HEK293 (cell line): ENCODE measurements at regions not wholly inside any gene's neighbourhood (a gene's known extent, or its start where the extent isn't known, plus 50 kb on each side); places are given as distances from the start of the nearest gene placed in this dataset.

Experiments used
- CTCF ChIA-PET: fragments of 350-600 bp; formaldehyde crosslinking; extraction: SDS; loops from one replicate; lab custom pipeline; 2021; ENCODE audit warnings: antibody characterized with exemption; lab: Yijun Ruan, JAX
- POLR2A ChIA-PET: fragments of 300-600 bp; formaldehyde crosslinking; extraction: SDS; loops from one replicate; lab custom pipeline; 2020; ENCODE audit warnings: antibody characterized with exemption, inconsistent platforms; lab: Yijun Ruan, JAX
- H3K27ac ChIP-seq: fragments of 200-500 bp; sonication (Bioruptor generic); 2 replicates; pipeline ENCODE4 v1.5.1; 2014; ENCODE audit warnings: low read depth, low read length, control low read depth, inconsistent platforms; ENCODE audit errors: extremely low read depth
- H3K36me3 ChIP-seq, 2 experiments: fragments of 200-500 bp in 1 of 2; sonication (Bioruptor generic) in 1 of 2; 1 replicate in 1 of 2; 2 replicates in 1 of 2; pipeline ENCODE4 v1.5.1; 2014 to 2017; ENCODE audit warnings: inconsistent platforms in 2 of 2, low read length in 2 of 2; ENCODE audit not compliant: control insufficient read depth in 2 of 2, insufficient read depth in 1 of 2
- H3K4me1 ChIP-seq: fragments of 200-500 bp; sonication (Bioruptor generic); 2 replicates; pipeline ENCODE4 v1.5.1; 2014; ENCODE audit warnings: mild to moderate bottlenecking, low read length, inconsistent platforms; ENCODE audit not compliant: control insufficient read depth, insufficient read depth
- H3K4me3 ChIP-seq: 2 replicates; pipeline ENCODE4 v1.5.1; 2011; ENCODE audit warnings: low read depth, mild to moderate bottlenecking, control low read depth, low read length, moderate library complexity
- H3K9me3 ChIP-seq: fragments of 200-500 bp; sonication (Bioruptor generic); 2 replicates; pipeline ENCODE4 v1.5.1; 2014; ENCODE audit warnings: low read depth, low read length, inconsistent platforms; ENCODE audit not compliant: control insufficient read depth, insufficient read depth
- GLIS1 ChIP-seq: fragments of 450-650 bp; formaldehyde crosslinking; IDR thresholded peaks from 2 replicates; pipeline ENCODE4 v1.5.1; 2016; ENCODE audit warnings: missing biosample characterization, missing genetic modification characterization
- KLF1 ChIP-seq: fragments of 450-650 bp; formaldehyde crosslinking; IDR thresholded peaks from 2 replicates; pipeline ENCODE4 v1.5.1; 2016; ENCODE audit warnings: missing biosample characterization, missing genetic modification characterization
- OSR2 ChIP-seq: fragments of 450-650 bp; formaldehyde crosslinking; IDR thresholded peaks from 2 replicates; pipeline ENCODE4 v1.5.1; 2016; ENCODE audit warnings: missing biosample characterization, missing genetic modification characterization
- PRDM4 ChIP-seq: fragments of 450-650 bp; formaldehyde crosslinking; IDR thresholded peaks from 2 replicates; pipeline ENCODE4 v1.5.1; 2017; ENCODE audit warnings: missing biosample characterization, missing genetic modification characterization
- PRDM6 ChIP-seq: fragments of 450-650 bp; formaldehyde crosslinking; IDR thresholded peaks from 2 replicates; pipeline ENCODE4 v1.5.1; 2017; ENCODE audit warnings: missing biosample characterization, missing genetic modification characterization
- SP7 ChIP-seq: fragments of 450-650 bp; formaldehyde crosslinking; IDR thresholded peaks from 2 replicates; pipeline ENCODE4 v1.5.1; 2016; ENCODE audit warnings: missing biosample characterization, missing genetic modification characterization
- TRIM28 ChIP-seq: IDR thresholded peaks from 2 replicates; pipeline ENCODE4 v1.6.1; 2011; ENCODE audit warnings: low read length, control low read depth, borderline replicate concordance
- WT1 ChIP-seq: fragments of 450-650 bp; formaldehyde crosslinking; IDR thresholded peaks from 2 replicates; pipeline ENCODE4 v1.5.1; 2016; ENCODE audit warnings: missing biosample characterization, missing genetic modification characterization
- ZBTB1 ChIP-seq: fragments of 450-650 bp; formaldehyde crosslinking; IDR thresholded peaks from 2 replicates; pipeline ENCODE4 v1.5.1; 2016; ENCODE audit warnings: missing biosample characterization, missing genetic modification characterization
- ZBTB17 ChIP-seq: fragments of 450-650 bp; formaldehyde crosslinking; IDR thresholded peaks from 2 replicates; pipeline ENCODE4 v1.5.1; 2016; ENCODE audit warnings: missing biosample characterization, missing genetic modification characterization
- ZIC2 ChIP-seq: fragments of 450-650 bp; formaldehyde crosslinking; IDR thresholded peaks from 2 replicates; pipeline ENCODE4 v1.5.1; 2016; ENCODE audit warnings: missing biosample characterization, missing genetic modification characterization
- ZNF10 ChIP-seq: fragments of 450-650 bp; formaldehyde crosslinking; IDR thresholded peaks from 2 replicates; pipeline ENCODE4 v1.5.1; 2017; ENCODE audit warnings: missing biosample characterization, missing genetic modification characterization
- ZNF155 ChIP-seq: fragments of 450-650 bp; formaldehyde crosslinking; IDR thresholded peaks from 2 replicates; pipeline ENCODE4 v1.5.1; 2016; ENCODE audit warnings: missing biosample characterization, missing genetic modification characterization
- ZNF18 ChIP-seq: fragments of 450-650 bp; formaldehyde crosslinking; IDR thresholded peaks from 2 replicates; pipeline ENCODE4 v1.5.1; 2016; ENCODE audit warnings: missing biosample characterization, missing genetic modification characterization
- ZNF548 ChIP-seq: fragments of 450-650 bp; formaldehyde crosslinking; IDR thresholded peaks from 2 replicates; pipeline ENCODE4 v1.5.1; 2016; ENCODE audit warnings: missing biosample characterization, missing genetic modification characterization
- ZNF777 ChIP-seq: fragments of 450-650 bp; formaldehyde crosslinking; IDR thresholded peaks from 2 replicates; pipeline ENCODE4 v1.5.1; 2017; ENCODE audit warnings: missing biosample characterization, missing genetic modification characterization, borderline replicate concordance
- ZSCAN16 ChIP-seq: fragments of 450-650 bp; formaldehyde crosslinking; IDR thresholded peaks from 2 replicates; pipeline ENCODE4 v1.5.1; 2016; ENCODE audit warnings: missing biosample characterization, missing genetic modification characterization
- ZSCAN30 ChIP-seq: fragments of 450-650 bp; IDR thresholded peaks from 2 replicates; pipeline ENCODE4 v1.5.1; 2018; ENCODE audit warnings: missing biosample characterization, mild to moderate bottlenecking, missing genetic modification characterization, moderate library complexity

DNA sequence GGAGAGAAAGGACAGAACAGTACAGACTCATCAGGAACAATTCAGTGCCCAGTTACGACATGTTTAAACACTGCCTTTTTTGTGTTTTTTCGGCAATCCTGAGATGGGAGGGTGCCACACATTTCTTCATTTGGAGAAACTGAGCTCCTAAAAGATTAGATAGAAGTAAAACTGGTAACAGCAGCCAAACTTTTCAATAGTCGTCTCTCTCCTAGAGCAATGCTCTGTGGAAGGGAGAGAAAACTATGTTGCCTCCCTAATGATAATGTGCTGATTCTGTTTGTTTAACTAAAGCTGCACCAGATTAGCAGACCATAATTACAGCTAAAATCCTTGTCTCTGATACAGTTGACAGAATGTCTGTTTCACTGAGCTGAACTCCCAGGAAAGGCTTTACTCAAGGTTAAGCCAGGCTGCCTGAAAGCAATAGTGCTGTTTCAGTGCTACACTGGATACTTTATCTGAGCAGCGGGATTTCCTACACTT lies 76.2 kb upstream of the CXADR start:
- Histone ChIP-seq H3K4me3 (no peak overlapping the region), H3K4me1 (peaks cover 32% of the 10 kb centered on the region), H3K9me3 (no peaks in the 10 kb centered on the region), H3K27ac (peak overlapping the region; percentile 51), H3K36me3 (no peaks in the 10 kb centered on the region)
- CTCF ChIA-PET, result interaction anchor here (0.5 to 3.6 kb wide), 4 partner anchors 49 to 1541 kb away, joined by 3 to 11 read pairs (median 4); no protein-coding TSS in a partner anchor
- POLR2A ChIA-PET, result interaction anchor here (0.5 kb wide), 1 partner anchor 68 kb away, joined by 8 read pairs; no protein-coding TSS in a partner anchor
- TF ChIP-seq ZNF10 (tag by site-specific recombination) (peak; percentile 75; the same call in 1 of the 2 replicates), PRDM6 (tag by site-specific recombination) (0 out of 2 replicates have a peak, but pooled peaks have one; percentile 33), SP7 (peak; percentile 95), ZSCAN30 (tag by site-specific recombination) (0 out of 2 replicates have a peak, but pooled peaks have one; percentile 25), WT1 (peak; percentile 99), OSR2 (peak; percentile 35; the same call in 1 of the 2 replicates), ZNF548 (tag by site-specific recombination) (no peak), PRDM4 (tag by site-specific recombination) (peak; percentile 94), TRIM28 (peak; percentile 93), ZNF777 (tag by site-specific recombination) (no peak)
- TF ChIP-seq, all 188 proteins: peak for 8

DNA sequence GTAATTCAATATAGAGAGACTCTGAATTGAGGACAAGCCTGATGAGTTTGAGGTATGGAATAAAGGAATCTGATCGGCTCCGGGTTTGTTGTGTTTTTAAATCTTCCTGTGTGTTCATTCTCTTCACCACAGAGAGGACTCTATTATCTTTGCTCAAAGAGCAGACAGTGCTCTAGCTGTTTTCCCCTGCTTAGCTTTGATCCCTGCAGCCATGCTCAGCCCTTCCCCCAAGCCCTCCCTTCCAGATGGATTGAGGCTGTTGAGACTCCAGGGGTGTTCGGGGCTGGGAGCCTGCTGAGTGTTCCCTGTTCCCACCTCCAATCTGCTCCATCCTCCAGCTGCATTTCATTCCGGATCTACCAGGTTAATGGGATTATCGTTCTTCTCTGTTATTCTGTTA lies 74.2 kb upstream of the CXADR start:
- peak; percentile 74; the same call in 1 of the 2 replicates for TF ChIP-seq ZNF18
- TF ChIP-seq KLF1 (tag by site-specific recombination), result no peak
- no peak for TF ChIP-seq ZSCAN16 (tag by site-specific recombination)
- peak; percentile 54; the same call in 1 of the 2 replicates for TF ChIP-seq ZIC2 (tag by site-specific recombination)
- no peak for TF ChIP-seq ZBTB1 (tag by site-specific recombination)
- 0 out of 2 replicates have a peak, but pooled peaks have one; percentile 11 for TF ChIP-seq GLIS1 (tag by site-specific recombination)
- TF ChIP-seq ZBTB17 (tag by site-specific recombination), result 0 out of 2 replicates have a peak, but pooled peaks have one; percentile 26
- TF ChIP-seq ZNF155 (tag by site-specific recombination), result no peak
- H3K27ac ChIP-seq, result 0 out of 2 replicates have a peak overlapping the region, but pooled peaks have one; percentile 24

More for the DNA sequence above, 74.2 kb upstream of the CXADR start:
- Histone ChIP-seq H3K9me3 (no peaks in the 10 kb centered on the region), H3K4me1 (peaks cover 39% of the 10 kb centered on the region), H3K4me3 (no peak overlapping the region), H3K36me3 (no peaks in the 10 kb centered on the region)
- POLR2A ChIA-PET, result no interaction called here
- CTCF ChIA-PET, result interaction anchor here (1.8 to 3.6 kb wide), 2 partner anchors 51 to 147 kb away, joined by 5 to 11 read pairs; no protein-coding TSS in a partner anchor
